GM10266 (cell line): ENCODE measurements at regions not wholly inside any gene's neighbourhood (a gene's known extent, or its start where the extent isn't known, plus 50 kb on each side); places are given as distances from the start of the nearest gene placed in this dataset.
A peak's percentile ranks its signal among the peaks of the same experiment; 100 is the strongest.

Experiments used
- DNase-seq: peaks from one replicate; pipeline ENCODE4 v3.0.0; 2012; ENCODE audit errors: extremely low spot score
- CTCF ChIP-seq: IDR thresholded peaks from 2 replicates; pipeline ENCODE4 v1.5.1; 2012; ENCODE audit warnings: mild to moderate bottlenecking, low read depth; ENCODE audit not compliant: control insufficient read depth, insufficient read depth; ENCODE audit errors: missing control alignments

GRCh38 chr18:8469544-8470130, 139.6 kb upstream of the RAB12 start:
- DNase-seq: no peak
- TF ChIP-seq CTCF: no peak

- no peak for DNase-seq
- no peak for TF ChIP-seq CTCF
Observed at GRCh38 chr18:8471372-8471771, 137.9 kb upstream of the RAB12 start.

GRCh38 chr18:8474661-8475060, 134.6 kb upstream of the RAB12 start:
- no peak for TF ChIP-seq CTCF
- no peak for DNase-seq

GRCh38 chr18:8477615-8478014, 131.6 kb upstream of the RAB12 start:
- no peak for DNase-seq
- TF ChIP-seq CTCF: no peak

- peak; percentile 83 for TF ChIP-seq CTCF
- peak; percentile 79 for DNase-seq
Observed at GRCh38 chr18:8478166-8478967, 130.9 kb upstream of the RAB12 start.

- TF ChIP-seq CTCF: no peak
- DNase-seq: no peak
Observed at GRCh38 chr18:8478968-8479370, 130.3 kb upstream of the RAB12 start.

- DNase-seq: no peak
- no peak for TF ChIP-seq CTCF
Observed at GRCh38 chr18:8479789-8480188, 129.4 kb upstream of the RAB12 start.
